HCT116 (cell line): ENCODE measurements at regions not wholly inside any gene's neighbourhood (a gene's known extent, or its start where the extent isn't known, plus 50 kb on each side); places are given as distances from the start of the nearest gene placed in this dataset.

Source experiments
- ATAC-seq: fragments of 200-7000 bp; cut with Tn5 transposase; 2 replicates; pipeline ENCODE4 v1.9.1; 2020; ENCODE audit warnings: mild to moderate bottlenecking, moderate library complexity
- BruUV-seq: library from RNA; stranded (reverse); fragments of 400-500 nt; replicated peaks from 2 replicates; lab custom pipeline; 2021; lab: Mats Ljungman, UMichigan
- CTCF ChIA-PET: fragments of 300-600 bp; sonication (Branson Sonifier 250); formaldehyde crosslinking; loops from one replicate; lab custom pipeline; 2021; ENCODE audit warnings: antibody characterized with exemption; lab: Charles Lee
- POLR2A ChIA-PET: fragments of 300-600, 350-600 bp; sonication (Branson Sonifier 250); formaldehyde crosslinking; loops from one replicate; lab custom pipeline; 2021; ENCODE audit warnings: antibody characterized with exemption; lab: Charles Lee
- RAD21 ChIA-PET, 2 experiments: fragments of 300-600 bp; sonication (Branson Sonifier 250); formaldehyde crosslinking; loops; one replicate each; lab custom pipeline; 2023; ENCODE audit warnings: low total read pairs in 2 of 2; ENCODE audit not compliant: uncharacterized antibody in 2 of 2, unreplicated experiment in 2 of 2, low non-redundant PET in 1 of 2; lab: Charles Lee
- DNase-seq: peaks from one replicate; pipeline ENCODE4 v3.0.0-alpha.2; 2010; ENCODE audit warnings: low read depth, low spot score
- H2AFZ ChIP-seq: fragments of 200-600 bp; shearing (Covaris generic), sonication (generic); 2 replicates; pipeline ENCODE4 v1.6.1; 2017; ENCODE audit warnings: low read depth, mixed run types, mixed read lengths, antibody characterized with exemption, low read length; ENCODE audit not compliant: poor library complexity, severe bottlenecking
- H3K27ac ChIP-seq: 2 replicates; pipeline ENCODE4 v1.5.1; 2012; ENCODE audit warnings: low read depth, low read length
- H3K27me3 ChIP-seq: fragments of 200-600 bp; sonication (generic); 2 replicates; pipeline ENCODE4 v1.6.1; 2016; ENCODE audit warnings: mixed run types, low read length, mixed read lengths; ENCODE audit not compliant: insufficient read depth
- H3K36me3 ChIP-seq, 2 experiments: fragments of 200-500 bp in 1 of 2; fragments of 200-600 bp in 1 of 2; sonication (Bioruptor generic) in 1 of 2; sonication (generic) in 1 of 2; 2 replicates each; pipeline versions ENCODE4 v1.5.1 to v1.6.1; 2014 to 2016; ENCODE audit warnings: low read length in 2 of 2, inconsistent platforms in 1 of 2, mixed read lengths in 1 of 2, mixed run types in 1 of 2; ENCODE audit not compliant: insufficient read depth in 2 of 2, control insufficient read depth in 1 of 2
- H3K4me1 ChIP-seq, 2 experiments: fragments of 200-600 bp in 1 of 2; sonication (generic) in 1 of 2; 2 replicates each; pipeline versions ENCODE4 v1.5.1 to v1.6.1; 2012 to 2017; ENCODE audit warnings: low read length in 2 of 2, inconsistent platforms in 1 of 2, mild to moderate bottlenecking in 1 of 2, mixed read lengths in 1 of 2, mixed run types in 1 of 2, moderate library complexity in 1 of 2; ENCODE audit not compliant: insufficient read depth in 2 of 2, control insufficient read depth in 1 of 2
- H3K4me2 ChIP-seq: fragments of 200-600 bp; sonication (generic); 2 replicates; pipeline ENCODE4 v1.6.1; 2017; ENCODE audit warnings: mixed run types, low read length, mixed read lengths
- H3K4me3 ChIP-seq, 2 experiments: fragments of 200-600 bp in 1 of 2; sonication (generic) in 1 of 2; replicated peaks in 1 of 2; 2 replicates each; pipeline ENCODE4 v1.5.1; 2011 to 2016; ENCODE audit warnings: low read length in 2 of 2, control low read depth in 1 of 2, low read depth in 1 of 2, mild to moderate bottlenecking in 1 of 2, mixed read lengths in 1 of 2, mixed run types in 1 of 2
- H3K79me2 ChIP-seq: fragments of 200-600 bp; sonication (generic); 2 replicates; pipeline ENCODE4 v1.6.1; 2017; ENCODE audit warnings: mild to moderate bottlenecking, mixed run types, low read length, moderate library complexity, mixed read lengths; ENCODE audit not compliant: insufficient read depth
- H3K9ac ChIP-seq: fragments of 200-600 bp; sonication (generic); 2 replicates; pipeline ENCODE4 v1.6.1; 2016; ENCODE audit warnings: low read length, mixed read lengths
- H3K9me2 ChIP-seq: fragments of 200-600 bp; sonication (generic), shearing (Covaris generic); 2 replicates; pipeline ENCODE4 v1.6.1; 2017; ENCODE audit warnings: mixed run types, mild to moderate bottlenecking, moderate library complexity; ENCODE audit not compliant: insufficient read depth
- H3K9me3 ChIP-seq, 2 experiments: fragments of 200-500 bp in 1 of 2; fragments of 200-600 bp in 1 of 2; sonication (Bioruptor generic) in 1 of 2; sonication (generic) in 1 of 2; 2 replicates each; pipeline ENCODE4 v1.6.1; 2014 to 2017; ENCODE audit warnings: low read length in 2 of 2, mixed read lengths in 2 of 2, inconsistent platforms in 1 of 2, low read depth in 1 of 2, mild to moderate bottlenecking in 1 of 2, mixed run types in 1 of 2, moderate library complexity in 1 of 2; ENCODE audit not compliant: control insufficient read depth in 1 of 2, insufficient read depth in 1 of 2
- H4K20me1 ChIP-seq: fragments of 200-600 bp; sonication (generic), shearing (Covaris generic); 2 replicates; pipeline ENCODE4 v1.6.1; 2017; ENCODE audit warnings: mixed run types, mild to moderate bottlenecking, moderate library complexity; ENCODE audit not compliant: insufficient read depth
- ATF3 ChIP-seq: IDR thresholded peaks from 2 replicates; pipeline ENCODE4 v1.6.1; 2012
- CBX3 ChIP-seq: IDR thresholded peaks from 2 replicates; pipeline ENCODE4 v1.6.1; 2012; ENCODE audit warnings: low read depth
- EGR1 ChIP-seq: IDR thresholded peaks from 2 replicates; pipeline ENCODE4 v1.6.1; 2012; ENCODE audit warnings: low read depth
- ELF1 ChIP-seq: IDR thresholded peaks from 2 replicates; pipeline ENCODE4 v1.6.1; 2012; ENCODE audit warnings: low read depth, borderline replicate concordance
- EZH2 ChIP-seq: fragments of 200-600 bp; sonication (generic); IDR thresholded peaks from 2 replicates; pipeline ENCODE4 v1.6.1; 2017; ENCODE audit warnings: antibody characterized with exemption, mixed run types
- EZH2phosphoT487 ChIP-seq: fragments of 200-600 bp; IDR thresholded peaks from 2 replicates; pipeline ENCODE4 v1.6.1; 2018; ENCODE audit warnings: antibody characterized with exemption, borderline replicate concordance
- FOSL1 ChIP-seq: IDR thresholded peaks from 2 replicates; pipeline ENCODE4 v1.6.1; 2012; ENCODE audit warnings: low read depth
- JUND ChIP-seq: IDR thresholded peaks from 2 replicates; pipeline ENCODE4 v1.6.1; 2012
- MAX ChIP-seq: IDR thresholded peaks from 2 replicates; pipeline ENCODE4 v1.6.1; 2012
- POLR2A ChIP-seq: IDR thresholded peaks from 2 replicates; pipeline ENCODE4 v1.7.0; 2011; ENCODE audit warnings: borderline replicate concordance; ENCODE audit not compliant: insufficient read depth, insufficient read length; ENCODE audit errors: extremely low read depth
- RAD21 ChIP-seq: IDR thresholded peaks from 2 replicates; pipeline ENCODE4 v1.6.1; 2012; ENCODE audit warnings: low read depth, mild to moderate bottlenecking
- SIN3A ChIP-seq: IDR thresholded peaks from 2 replicates; pipeline ENCODE4 v1.6.1; 2012; ENCODE audit warnings: low read depth
- SP1 ChIP-seq: IDR thresholded peaks from 2 replicates; pipeline ENCODE4 v1.6.1; 2012; ENCODE audit warnings: low read depth
- SRF ChIP-seq: IDR thresholded peaks from 2 replicates; pipeline ENCODE4 v1.6.1; 2012; ENCODE audit warnings: low read depth
- TCF7L2 ChIP-seq: IDR thresholded peaks from 2 replicates; pipeline ENCODE4 v1.7.0; 2011; ENCODE audit warnings: borderline replicate concordance, inconsistent platforms; ENCODE audit not compliant: insufficient read depth, insufficient read length; ENCODE audit errors: extremely low read depth
- YY1 ChIP-seq: IDR thresholded peaks from 2 replicates; pipeline ENCODE4 v1.6.1; 2011; ENCODE audit warnings: low read length, low read depth, moderate library complexity, mild to moderate bottlenecking; ENCODE audit not compliant: insufficient replicate concordance; ENCODE audit errors: extremely low read depth
- intact Hi-C: fragments of 100-400 bp; cut with micrococcal nuclease; formaldehyde crosslinking; loops from 2 replicates; pipeline ENCODE4 v1.10.0; 2022

- H2AFZ ChIP-seq = no peak overlapping the region
- ATAC-seq (no peak), DNase-seq (no peak)
- no peaks in the 10 kb centered on the region for H3K9me2 ChIP-seq
- ChIA-PET RAD21 (no interaction called here), POLR2A (no interaction called here), CTCF (no interaction called here)
- no peaks in the 10 kb centered on the region for H3K79me2 ChIP-seq
- no TSS peak for BruUV-seq
- no peaks in the 10 kb centered on the region for H3K4me1 ChIP-seq
- H3K4me3 ChIP-seq = no peak overlapping the region
- H3K4me2 ChIP-seq = no peak overlapping the region
- H3K9ac ChIP-seq = no peak overlapping the region
- no peaks in the 10 kb centered on the region for H3K9me3 ChIP-seq
- H4K20me1 ChIP-seq = no peaks in the 10 kb centered on the region
- intact Hi-C loops = no loop called here
- no peaks in the 10 kb centered on the region for H3K36me3 ChIP-seq
- H3K27ac ChIP-seq = no peak overlapping the region
- TF ChIP-seq EZH2phosphoT487 (no peak), MAX (no peak), SRF (no peak), YY1 (no peak), ATF3 (no peak), EGR1 (no peak), SP1 (no peak), EZH2 (no peak), RAD21 (no peak), FOSL1 (no peak), SIN3A (no peak), ELF1 (no peak), TCF7L2 (no peak), CBX3 (no peak), POLR2A (no peak), JUND (no peak)
- H3K27me3 ChIP-seq = no peaks in the 10 kb centered on the region; the same call in 1 of the 2 replicates
Observed at GRCh38 chr9:99633265-99633664, 188.4 kb upstream of the NR4A3 start.
